HL-60 (cell line): ENCODE measurements at regions not wholly inside any gene's neighbourhood (a gene's known extent, or its start where the extent isn't known, plus 50 kb on each side); places are given as distances from the start of the nearest gene placed in this dataset.

Experiments used
- DNase-seq, 2 experiments: peaks; one replicate each; pipeline ENCODE4 v3.0.0-alpha.2; 2010 to 2020; ENCODE audit warnings: low read depth in 1 of 2, low spot score in 1 of 2
- H3K27ac ChIP-seq: fragments of 250-450 bp; sonication (Bioruptor Pico); replicated peaks from 2 replicates; pipeline ENCODE4 v1.5.1; 2020; ENCODE audit warnings: mild to moderate bottlenecking, moderate library complexity
- H3K27me3 ChIP-seq: fragments of 250-450 bp; sonication (Bioruptor Pico); 2 replicates; pipeline ENCODE4 v1.5.1; 2021; ENCODE audit warnings: mild to moderate bottlenecking, moderate library complexity; ENCODE audit not compliant: insufficient read depth, poor library complexity, severe bottlenecking
- H3K4me3 ChIP-seq: replicated peaks from 2 replicates; pipeline ENCODE4 v1.5.1; 2011; ENCODE audit warnings: mild to moderate bottlenecking, control low read depth, low read length; ENCODE audit not compliant: insufficient read depth
- CTCF ChIP-seq: IDR thresholded peaks from one replicate; pipeline ENCODE4 v1.5.1; 2011; ENCODE audit warnings: low read length, control low read depth, inconsistent platforms; ENCODE audit not compliant: insufficient read depth
- GABPA ChIP-seq: IDR thresholded peaks from 2 replicates; pipeline ENCODE4 v1.6.1; 2012; ENCODE audit warnings: low read depth
- POLR2AphosphoS5 ChIP-seq: IDR thresholded peaks from 2 replicates; pipeline ENCODE4 v1.6.1; 2012; ENCODE audit warnings: low read depth
- REST ChIP-seq: IDR thresholded peaks from 2 replicates; pipeline ENCODE4 v1.6.1; 2012; ENCODE audit warnings: low read depth; ENCODE audit not compliant: insufficient replicate concordance
- SPI1 ChIP-seq: IDR thresholded peaks from 2 replicates; pipeline ENCODE4 v1.6.1; 2012; ENCODE audit warnings: low read depth, mild to moderate bottlenecking, borderline replicate concordance

- peaks cover 2% of the 10 kb centered on the region for H3K27me3 ChIP-seq
- no peak for DNase-seq
- H3K27ac ChIP-seq = no peak overlapping the region
- TF ChIP-seq GABPA (no peak), SPI1 (no peak), POLR2AphosphoS5 (no peak), REST (no peak), CTCF (no peak)
- no peak overlapping the region for H3K4me3 ChIP-seq
Observed at GRCh38 chr2:198546122-198546521, 741.7 kb downstream of the PLCL1 start.

GRCh38 chr2:198545411-198545810 lies 741.0 kb downstream of the PLCL1 start:
- TF ChIP-seq GABPA = no peak
- TF ChIP-seq SPI1 = no peak
- TF ChIP-seq REST = no peak
- TF ChIP-seq CTCF = no peak
- no peak for TF ChIP-seq POLR2AphosphoS5
- Histone ChIP-seq H3K27me3 (peaks cover 2% of the 10 kb centered on the region), H3K27ac (no peak overlapping the region), H3K4me3 (no peak overlapping the region)
- DNase-seq = no peak

- Histone ChIP-seq H3K4me3 (no peak overlapping the region), H3K27me3 (no peaks in the 10 kb centered on the region), H3K27ac (no peak overlapping the region)
- no peak for DNase-seq
- TF ChIP-seq SPI1 = no peak
Observed at GRCh38 chr2:198544461-198544860, 740.1 kb downstream of the PLCL1 start.

- no peak overlapping the region for H3K27ac ChIP-seq
- TF ChIP-seq SPI1 (no peak), POLR2AphosphoS5 (no peak), CTCF (no peak)
- no peaks in the 10 kb centered on the region for H3K27me3 ChIP-seq
- no peak for DNase-seq
- no peak overlapping the region for H3K4me3 ChIP-seq
Observed at GRCh38 chr2:198534756-198535155, 730.4 kb downstream of the PLCL1 start.
